Panc1 (cell line): ENCODE measurements at regions not wholly inside any gene's neighbourhood (a gene's known extent, or its start where the extent isn't known, plus 50 kb on each side); places are given as distances from the start of the nearest gene placed in this dataset.

Experiments
- CTCF ChIP-seq: fragments of 450-650 bp; IDR thresholded peaks from 2 replicates; pipeline ENCODE4 v1.5.1; 2017; ENCODE audit warnings: mild to moderate bottlenecking
- POLR2AphosphoS5 ChIP-seq: IDR thresholded peaks from 2 replicates; pipeline ENCODE4 v1.6.1; 2012; ENCODE audit warnings: mild to moderate bottlenecking, low read depth, low read length, moderate library complexity
- REST ChIP-seq, 2 experiments: IDR thresholded peaks; 2 replicates each; pipeline ENCODE4 v1.6.1; 2011 to 2012; ENCODE audit warnings: low read depth in 2 of 2, control low read depth in 1 of 2, low read length in 1 of 2, mild to moderate bottlenecking in 1 of 2, moderate library complexity in 1 of 2; ENCODE audit not compliant: insufficient read depth in 1 of 2
- SIN3A ChIP-seq: IDR thresholded peaks from 2 replicates; pipeline ENCODE4 v1.6.1; 2012; ENCODE audit warnings: low read depth, mild to moderate bottlenecking, low read length, moderate library complexity, borderline replicate concordance; ENCODE audit not compliant: insufficient read depth
- TCF7L2 ChIP-seq: IDR thresholded peaks from 2 replicates; pipeline ENCODE4 v1.6.1; 2011; ENCODE audit warnings: mild to moderate bottlenecking, low read depth, low read length, inconsistent platforms

GRCh38 chr4:182169572-182169971, 73.6 kb upstream of the TENM3 start:
- TF ChIP-seq TCF7L2 = no peak
- no peak for TF ChIP-seq CTCF
- no peak for TF ChIP-seq REST (IDR thresholded peaks at IDR 0.05; ENCODE audit: insufficient read depth in 1 of 2, low read depth in 2 of 2, low read length in 1 of 2)
- TF ChIP-seq SIN3A = no peak
- TF ChIP-seq POLR2AphosphoS5 = no peak
